ENCODE measurements at regions not wholly inside any gene's neighbourhood (a gene's known extent, or its start where the extent isn't known, plus 50 kb on each side); places are given as distances from the start of the nearest gene placed in this dataset.

DNA sequence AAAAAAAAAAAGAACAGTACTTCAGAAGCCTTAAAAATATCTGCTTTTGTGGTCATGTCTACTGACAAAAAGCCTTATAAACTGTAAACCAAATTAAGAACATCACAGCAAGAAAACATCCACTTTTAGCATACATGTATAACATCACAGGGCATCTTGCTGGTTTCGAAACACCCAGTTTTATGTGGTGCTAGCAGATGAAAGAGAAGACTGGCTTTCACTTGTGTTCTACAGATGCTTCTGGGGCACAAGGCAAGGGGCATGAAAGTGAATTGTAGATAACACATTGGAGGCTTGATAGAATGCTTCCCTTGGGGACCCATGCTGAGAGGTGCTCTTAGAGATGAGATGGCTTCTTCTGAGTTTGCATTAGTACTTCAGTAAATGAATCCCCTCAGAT, 543.7 kb upstream of the PKN2 start:
- peaks cover 5% of the 10 kb centered on the region for H3K9me3 Mint-ChIP-seq (ENCODE audit: low read depth, unreplicated experiment)
- H3K4me1 Mint-ChIP-seq (ENCODE audit: low read depth, unreplicated experiment): peaks cover 25% of the 10 kb centered on the region
- H3K27me3 Mint-ChIP-seq (ENCODE audit: unreplicated experiment): no peaks in the 10 kb centered on the region
- BruUV-seq (replicated peaks): no TSS peak
- no peaks in the 10 kb centered on the region for H3K36me3 Mint-ChIP-seq (ENCODE audit: insufficient read depth, unreplicated experiment)
- no peak for DNase-seq
- CTCF ChIA-PET: interaction anchor here (1.6 kb wide), 1 partner anchor 9 kb away, joined by 3 read pairs; no protein-coding TSS in a partner anchor
- intact Hi-C loops (cut with micrococcal nuclease; ENCODE audit: unreplicated experiment): no loop called here
- TF ChIP-seq, protein P1, sequence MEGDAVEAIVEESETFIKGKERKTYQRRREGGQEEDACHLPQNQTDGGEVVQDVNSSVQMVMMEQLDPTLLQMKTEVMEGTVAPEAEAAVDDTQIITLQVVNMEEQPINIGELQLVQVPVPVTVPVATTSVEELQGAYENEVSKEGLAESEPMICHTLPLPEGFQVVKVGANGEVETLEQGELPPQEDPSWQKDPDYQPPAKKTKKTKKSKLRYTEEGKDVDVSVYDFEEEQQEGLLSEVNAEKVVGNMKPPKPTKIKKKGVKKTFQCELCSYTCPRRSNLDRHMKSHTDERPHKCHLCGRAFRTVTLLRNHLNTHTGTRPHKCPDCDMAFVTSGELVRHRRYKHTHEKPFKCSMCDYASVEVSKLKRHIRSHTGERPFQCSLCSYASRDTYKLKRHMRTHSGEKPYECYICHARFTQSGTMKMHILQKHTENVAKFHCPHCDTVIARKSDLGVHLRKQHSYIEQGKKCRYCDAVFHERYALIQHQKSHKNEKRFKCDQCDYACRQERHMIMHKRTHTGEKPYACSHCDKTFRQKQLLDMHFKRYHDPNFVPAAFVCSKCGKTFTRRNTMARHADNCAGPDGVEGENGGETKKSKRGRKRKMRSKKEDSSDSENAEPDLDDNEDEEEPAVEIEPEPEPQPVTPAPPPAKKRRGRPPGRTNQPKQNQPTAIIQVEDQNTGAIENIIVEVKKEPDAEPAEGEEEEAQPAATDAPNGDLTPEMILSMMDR (IDR thresholded peaks at IDR 0.05; ENCODE audit: unreplicated experiment): no peak
- no peak overlapping the region for H3K4me3 Mint-ChIP-seq (ENCODE audit: low read depth, unreplicated experiment)
- no peak overlapping the region for H3K27ac Mint-ChIP-seq (ENCODE audit: unreplicated experiment)

- intact Hi-C loops (cut with micrococcal nuclease; ENCODE audit: unreplicated experiment): no loop called here
- TF ChIP-seq, protein P1 (IDR thresholded peaks at IDR 0.05; ENCODE audit: unreplicated experiment): no peak
- H3K4me1 Mint-ChIP-seq (ENCODE audit: low read depth, unreplicated experiment): peaks cover 37% of the 10 kb centered on the region
- no peaks in the 10 kb centered on the region for H3K36me3 Mint-ChIP-seq (ENCODE audit: insufficient read depth, unreplicated experiment)
- no peaks in the 10 kb centered on the region for H3K27me3 Mint-ChIP-seq (ENCODE audit: unreplicated experiment)
- BruUV-seq (replicated peaks): no TSS peak
- H3K4me3 Mint-ChIP-seq (ENCODE audit: low read depth, unreplicated experiment): peak overlapping the region; percentile 47
- peak; percentile 9 for DNase-seq
- H3K27ac Mint-ChIP-seq (ENCODE audit: unreplicated experiment): peak overlapping the region; percentile 55
- H3K9me3 Mint-ChIP-seq (ENCODE audit: low read depth, unreplicated experiment): peaks cover 6% of the 10 kb centered on the region
- CTCF ChIA-PET: no interaction called here
Observed at GRCh38 chr1:88141499-88142074, 542.5 kb upstream of the PKN2 start.

- Mint-ChIP-seq H3K27ac (ENCODE audit: unreplicated experiment) (peak overlapping the region; percentile 14), H3K9me3 (ENCODE audit: low read depth, unreplicated experiment) (peaks cover 6% of the 10 kb centered on the region), H3K36me3 (ENCODE audit: insufficient read depth, unreplicated experiment) (no peaks in the 10 kb centered on the region), H3K27me3 (ENCODE audit: unreplicated experiment) (no peaks in the 10 kb centered on the region), H3K4me3 (ENCODE audit: low read depth, unreplicated experiment) (no peak overlapping the region), H3K4me1 (ENCODE audit: low read depth, unreplicated experiment) (peaks cover 42% of the 10 kb centered on the region)
- intact Hi-C loops (cut with micrococcal nuclease; ENCODE audit: unreplicated experiment): no loop called here
- CTCF ChIA-PET: interaction anchor here (0.7 to 1.4 kb wide), 3 partner anchors 28 to 35 kb away, joined by 3 read pairs; no protein-coding TSS in a partner anchor
- DNase-seq: no peak
- no TSS peak for BruUV-seq (replicated peaks)
- TF ChIP-seq, protein P1 (IDR thresholded peaks at IDR 0.05; ENCODE audit: unreplicated experiment): no peak
Observed at GRCh38 chr1:88145752-88146151, 538.3 kb upstream of the PKN2 start.

- CTCF ChIA-PET: interaction anchor here (0.5 to 1.5 kb wide), 4 partner anchors 9 to 814 kb away, joined by 3 to 6 read pairs (median 4); no protein-coding TSS in a partner anchor
- BruUV-seq (replicated peaks): no TSS peak
Observed at GRCh38 chr1:88149686-88150085, 534.4 kb upstream of the PKN2 start.

More at GRCh38 chr1:88149686-88150085, 534.4 kb upstream of the PKN2 start:
- no peak overlapping the region for H3K27ac Mint-ChIP-seq (ENCODE audit: unreplicated experiment)
- H3K9me3 Mint-ChIP-seq (ENCODE audit: low read depth, unreplicated experiment): peaks cover 6% of the 10 kb centered on the region
- TF ChIP-seq, protein P1 (IDR thresholded peaks at IDR 0.05; ENCODE audit: unreplicated experiment): no peak
- no peak for DNase-seq
- peaks cover 36% of the 10 kb centered on the region for H3K4me1 Mint-ChIP-seq (ENCODE audit: low read depth, unreplicated experiment)
- H3K27me3 Mint-ChIP-seq (ENCODE audit: unreplicated experiment): no peaks in the 10 kb centered on the region
- H3K36me3 Mint-ChIP-seq (ENCODE audit: insufficient read depth, unreplicated experiment): no peaks in the 10 kb centered on the region
- intact Hi-C loops (cut with micrococcal nuclease; ENCODE audit: unreplicated experiment): loop anchor here (5.0 kb wide), 1 partner anchor 37 kb away; no protein-coding TSS in a partner anchor
- H3K4me3 Mint-ChIP-seq (ENCODE audit: low read depth, unreplicated experiment): no peak overlapping the region
